ENCODE measurements at regions not wholly inside any gene's neighbourhood (a gene's known extent, or its start where the extent isn't known, plus 50 kb on each side); places are given as distances from the start of the nearest gene placed in this dataset.

DNA sequence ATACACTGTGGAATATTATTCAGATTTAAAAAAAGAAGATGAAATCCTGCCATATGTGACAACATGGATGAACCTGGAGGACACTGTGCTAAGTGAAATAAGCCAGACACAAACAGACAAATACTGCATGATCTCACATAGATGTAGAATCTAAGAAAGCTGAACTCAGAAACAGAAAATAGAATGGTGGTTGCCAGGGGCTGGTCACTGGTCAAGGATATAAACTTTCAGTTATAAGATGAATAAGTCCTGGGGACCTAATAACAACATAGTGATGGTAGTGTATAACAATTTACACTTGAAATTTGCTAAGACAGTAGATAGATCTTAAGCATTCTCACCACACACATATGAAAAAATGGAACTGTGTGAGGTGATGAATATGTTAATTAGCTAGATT, 161.3 kb upstream of the TMCC3 start:
- H3K4me1 Mint-ChIP-seq, result peaks cover 50% of the 10 kb centered on the region
- H3K36me3 Mint-ChIP-seq, result peaks cover 84% of the 10 kb centered on the region
- peaks cover 16% of the 10 kb centered on the region for H3K9me3 Mint-ChIP-seq
- no peak overlapping the region for H3K4me3 Mint-ChIP-seq
- peak; percentile 5 for ATAC-seq
- peak overlapping the region; percentile 79 for H3K27ac Mint-ChIP-seq
- H3K27me3 Mint-ChIP-seq, result no peaks in the 10 kb centered on the region

DNA sequence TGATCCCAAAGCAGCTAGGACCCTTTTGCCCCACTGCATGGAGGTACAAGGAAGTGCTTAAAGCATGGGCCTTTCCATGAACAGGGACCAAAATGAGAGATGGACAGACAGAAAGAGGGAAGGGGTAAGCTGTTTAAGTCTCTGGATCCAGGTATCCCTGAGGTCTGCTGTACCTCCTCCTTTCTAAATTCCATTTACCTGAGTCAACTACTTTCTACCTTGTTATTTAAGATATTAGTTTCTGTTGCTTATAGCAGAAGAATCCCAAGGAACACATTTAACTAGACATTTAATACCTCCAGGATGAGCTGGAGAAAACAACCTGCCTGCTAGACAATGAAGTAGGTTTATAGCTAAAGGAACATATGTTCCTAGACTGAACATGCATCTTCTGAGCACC, 157.6 kb upstream of the TMCC3 start:
- Mint-ChIP-seq H3K9me3 (peaks cover 5% of the 10 kb centered on the region), H3K36me3 (peaks cover 68% of the 10 kb centered on the region), H3K4me1 (peaks cover 46% of the 10 kb centered on the region), H3K27me3 (no peaks in the 10 kb centered on the region), H3K27ac (no peak overlapping the region), H3K4me3 (no peak overlapping the region)
- no peak for ATAC-seq

DNA sequence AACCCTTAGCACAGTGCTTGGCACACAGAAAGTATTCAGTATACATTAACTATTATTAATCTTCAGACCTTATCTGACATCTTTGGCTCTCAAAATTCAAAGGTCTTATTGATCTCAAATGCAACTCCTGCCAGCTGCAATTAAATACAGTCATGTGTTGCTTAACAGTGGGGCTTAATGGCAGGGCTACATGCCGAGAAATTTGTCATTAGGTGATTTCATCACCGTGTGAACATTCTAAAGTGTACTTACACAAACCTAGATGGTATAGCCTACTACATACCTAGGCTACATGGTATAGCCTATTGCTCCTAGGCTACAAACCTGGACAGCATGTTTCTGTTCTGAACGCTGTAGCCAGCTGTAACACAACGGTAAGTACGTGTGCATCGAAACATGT, 156.3 kb upstream of the TMCC3 start:
- peaks cover 2% of the 10 kb centered on the region for H3K9me3 Mint-ChIP-seq
- no peak overlapping the region for H3K27ac Mint-ChIP-seq
- H3K27me3 Mint-ChIP-seq, result no peaks in the 10 kb centered on the region
- ATAC-seq, result no peak
- no peak overlapping the region for H3K4me3 Mint-ChIP-seq
- peaks cover 61% of the 10 kb centered on the region for H3K36me3 Mint-ChIP-seq
- peaks cover 39% of the 10 kb centered on the region for H3K4me1 Mint-ChIP-seq

GRCh38 chr12:94805749-94806529, 155.6 kb upstream of the TMCC3 start:
- Mint-ChIP-seq H3K4me3 (no peak overlapping the region), H3K27me3 (no peaks in the 10 kb centered on the region), H3K27ac (peak overlapping the region; percentile 35), H3K4me1 (peaks cover 42% of the 10 kb centered on the region), H3K36me3 (peaks cover 55% of the 10 kb centered on the region), H3K9me3 (peaks cover 2% of the 10 kb centered on the region)
- peak; percentile 31 for ATAC-seq

DNA sequence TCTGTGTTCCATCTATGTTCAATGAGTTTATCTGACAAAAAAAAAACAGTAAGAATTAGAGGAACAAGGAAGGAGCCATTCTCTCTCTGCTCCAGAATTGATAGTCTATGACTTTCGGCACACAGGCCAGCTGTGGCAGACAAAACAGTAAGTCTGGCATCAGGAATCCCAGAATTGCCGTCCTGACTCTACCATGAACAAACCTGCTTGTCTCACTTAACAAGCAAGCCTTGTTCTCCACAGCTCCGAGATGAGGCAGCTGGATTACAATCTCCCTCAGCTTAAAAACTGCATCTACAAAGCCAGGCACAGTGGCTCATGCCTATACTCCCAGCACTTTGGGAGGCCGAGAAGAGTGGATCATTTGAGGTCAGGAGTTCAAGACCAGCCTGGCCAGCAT, 153.6 kb upstream of the TMCC3 start:
- no peak for ATAC-seq
- Mint-ChIP-seq H3K36me3 (peaks cover 53% of the 10 kb centered on the region), H3K27me3 (no peaks in the 10 kb centered on the region), H3K27ac (no peak overlapping the region), H3K9me3 (peaks cover 2% of the 10 kb centered on the region), H3K4me3 (no peak overlapping the region), H3K4me1 (peaks cover 40% of the 10 kb centered on the region)

GRCh38 chr12:94802796-94803195, 152.4 kb upstream of the TMCC3 start:
- peaks cover 36% of the 10 kb centered on the region for H3K4me1 Mint-ChIP-seq
- H3K4me3 Mint-ChIP-seq, result no peak overlapping the region
- H3K27me3 Mint-ChIP-seq, result no peaks in the 10 kb centered on the region
- H3K27ac Mint-ChIP-seq, result no peak overlapping the region
- H3K9me3 Mint-ChIP-seq, result peaks cover 2% of the 10 kb centered on the region
- peaks cover 51% of the 10 kb centered on the region for H3K36me3 Mint-ChIP-seq
- no peak for ATAC-seq

- Mint-ChIP-seq H3K27me3 (no peaks in the 10 kb centered on the region), H3K4me1 (peaks cover 29% of the 10 kb centered on the region), H3K27ac (no peak overlapping the region), H3K36me3 (peaks cover 41% of the 10 kb centered on the region), H3K4me3 (no peak overlapping the region), H3K9me3 (no peaks in the 10 kb centered on the region)
- ATAC-seq, result no peak
Measured at GRCh38 chr12:94801745-94802144, 151.4 kb upstream of the TMCC3 start.

GRCh38 chr12:94799136-94799535, 148.8 kb upstream of the TMCC3 start:
- peaks cover 29% of the 10 kb centered on the region for H3K4me1 Mint-ChIP-seq
- ATAC-seq, result no peak
- H3K36me3 Mint-ChIP-seq, result peaks cover 45% of the 10 kb centered on the region
- H3K4me3 Mint-ChIP-seq, result no peak overlapping the region
- no peaks in the 10 kb centered on the region for H3K9me3 Mint-ChIP-seq
- peak overlapping the region; percentile 2 for H3K27ac Mint-ChIP-seq
- H3K27me3 Mint-ChIP-seq, result no peaks in the 10 kb centered on the region

DNA sequence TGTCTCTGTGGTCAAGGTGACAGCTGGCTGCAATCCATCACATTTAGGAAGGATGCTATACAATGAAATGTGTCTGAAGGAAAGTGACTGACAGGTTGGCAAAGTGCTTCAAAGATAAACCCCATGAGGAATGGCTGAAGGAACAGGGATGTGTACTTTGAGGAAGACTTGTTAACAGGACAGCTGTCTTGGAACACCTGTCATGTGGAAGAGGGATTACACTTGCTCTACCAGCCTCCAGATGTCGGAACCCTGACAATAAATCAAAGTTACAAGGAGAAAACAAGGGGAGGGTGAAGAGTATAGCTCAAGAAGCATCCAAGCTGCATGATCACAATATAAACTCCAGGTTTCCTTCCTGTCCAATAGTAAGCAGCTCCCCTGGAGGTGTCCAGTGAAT, 147.8 kb upstream of the TMCC3 start:
- no peaks in the 10 kb centered on the region for H3K9me3 Mint-ChIP-seq
- ATAC-seq, result no peak
- peaks cover 30% of the 10 kb centered on the region for H3K4me1 Mint-ChIP-seq
- no peak overlapping the region for H3K27ac Mint-ChIP-seq
- no peak overlapping the region for H3K4me3 Mint-ChIP-seq
- H3K27me3 Mint-ChIP-seq, result no peaks in the 10 kb centered on the region
- H3K36me3 Mint-ChIP-seq, result peaks cover 52% of the 10 kb centered on the region

GRCh38 chr12:94795520-94795919, 145.2 kb upstream of the TMCC3 start:
- ATAC-seq, result no peak
- H3K27me3 Mint-ChIP-seq, result no peaks in the 10 kb centered on the region
- H3K9me3 Mint-ChIP-seq, result no peaks in the 10 kb centered on the region
- peak overlapping the region; percentile 42 for H3K27ac Mint-ChIP-seq
- peaks cover 29% of the 10 kb centered on the region for H3K4me1 Mint-ChIP-seq
- H3K4me3 Mint-ChIP-seq, result no peak overlapping the region
- peaks cover 60% of the 10 kb centered on the region for H3K36me3 Mint-ChIP-seq

- no peak for ATAC-seq
- Mint-ChIP-seq H3K4me3 (no peak overlapping the region), H3K36me3 (peaks cover 60% of the 10 kb centered on the region), H3K4me1 (peaks cover 33% of the 10 kb centered on the region), H3K27me3 (no peaks in the 10 kb centered on the region), H3K27ac (peak overlapping the region; percentile 35), H3K9me3 (no peaks in the 10 kb centered on the region)
Measured at GRCh38 chr12:94795044-94795443, 144.7 kb upstream of the TMCC3 start.

- no peak for ATAC-seq
- peak overlapping the region; percentile 37 for H3K27ac Mint-ChIP-seq
- H3K9me3 Mint-ChIP-seq, result no peaks in the 10 kb centered on the region
- H3K4me3 Mint-ChIP-seq, result no peak overlapping the region
- no peaks in the 10 kb centered on the region for H3K27me3 Mint-ChIP-seq
- peaks cover 27% of the 10 kb centered on the region for H3K4me1 Mint-ChIP-seq
- peaks cover 53% of the 10 kb centered on the region for H3K36me3 Mint-ChIP-seq
Measured at GRCh38 chr12:94793191-94793595, 142.8 kb upstream of the TMCC3 start.

- no peaks in the 10 kb centered on the region for H3K9me3 Mint-ChIP-seq
- peaks cover 30% of the 10 kb centered on the region for H3K4me1 Mint-ChIP-seq
- peaks cover 52% of the 10 kb centered on the region for H3K36me3 Mint-ChIP-seq
- ATAC-seq, result no peak
- no peak overlapping the region for H3K4me3 Mint-ChIP-seq
- peak overlapping the region; percentile 37 for H3K27ac Mint-ChIP-seq
- H3K27me3 Mint-ChIP-seq, result no peaks in the 10 kb centered on the region
Measured at GRCh38 chr12:94792693-94793092, 142.3 kb upstream of the TMCC3 start.

- Mint-ChIP-seq H3K27ac (no peak overlapping the region), H3K4me1 (peaks cover 36% of the 10 kb centered on the region), H3K4me3 (no peak overlapping the region), H3K9me3 (no peaks in the 10 kb centered on the region), H3K36me3 (peaks cover 60% of the 10 kb centered on the region), H3K27me3 (no peaks in the 10 kb centered on the region)
- ATAC-seq, result no peak
Measured at GRCh38 chr12:94791933-94792332, 141.6 kb upstream of the TMCC3 start.

- no peak for ATAC-seq
- Mint-ChIP-seq H3K9me3 (peaks cover 3% of the 10 kb centered on the region), H3K27me3 (no peaks in the 10 kb centered on the region), H3K36me3 (peaks cover 66% of the 10 kb centered on the region), H3K27ac (peak overlapping the region; percentile 14), H3K4me3 (no peak overlapping the region), H3K4me1 (peaks cover 42% of the 10 kb centered on the region)
Measured at GRCh38 chr12:94790825-94791224, 140.5 kb upstream of the TMCC3 start.

DNA sequence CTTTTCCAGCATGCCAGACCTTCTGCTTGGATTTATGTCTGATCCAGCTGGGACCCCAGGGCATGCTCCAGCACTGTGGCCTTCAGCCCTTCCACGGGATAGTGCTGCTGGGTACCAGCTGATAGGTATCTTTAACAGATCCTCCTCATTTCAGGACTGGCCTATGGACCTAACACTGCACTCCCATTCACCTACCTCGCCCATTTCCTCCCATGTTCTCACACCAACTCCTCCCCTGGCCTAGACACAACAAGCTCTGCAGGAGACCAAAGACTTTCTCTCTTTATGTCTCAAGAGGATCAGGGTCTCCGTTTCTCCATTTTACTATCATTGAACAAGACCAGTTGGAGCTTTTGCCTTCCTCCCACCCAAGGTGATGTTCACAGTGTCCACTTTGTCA, 140.0 kb upstream of the TMCC3 start:
- Mint-ChIP-seq H3K36me3 (peaks cover 62% of the 10 kb centered on the region), H3K27ac (peak overlapping the region; percentile 14), H3K27me3 (no peaks in the 10 kb centered on the region), H3K4me1 (peaks cover 38% of the 10 kb centered on the region), H3K4me3 (no peak overlapping the region), H3K9me3 (peaks cover 3% of the 10 kb centered on the region)
- no peak for ATAC-seq

Measured in stimulated activated memory B cell treated with anti-CD40 and anti-IgM and Interleukin-4, amounts not matched to agents 10 μg/mL and 1 μg/mL and 100 μg/mL, for 72 hours (primary cell).